Ascending aorta (tissue), 2 donors: ENCODE measurements at regions not wholly inside any gene's neighbourhood (a gene's known extent, or its start where the extent isn't known, plus 50 kb on each side); places are given as distances from the start of the nearest gene placed in this dataset.

Experiments used
- DNase-seq, 2 donors: peaks; one replicate each; pipeline ENCODE4 v3.0.0-alpha.2; 2019; ENCODE audit warnings: low spot score in 2 of 2
- H3K27ac ChIP-seq, 2 donors: fragments of 200-600 bp; sonication (generic); one replicate each; pipeline ENCODE4 v1.5.1; 2016 to 2017; ENCODE audit warnings: mild to moderate bottlenecking in 1 of 2
- H3K27me3 ChIP-seq: fragments of 200-600 bp; sonication (generic); one replicate; pipeline ENCODE4 v1.5.1; 2017
- H3K36me3 ChIP-seq, 2 donors: fragments of 200-600 bp; sonication (generic); one replicate each; pipeline ENCODE4 v1.5.1; 2016
- H3K4me1 ChIP-seq, 2 donors: fragments of 200-600 bp; sonication (generic); one replicate each; pipeline ENCODE4 v1.5.1; 2016 to 2017; ENCODE audit warnings: mild to moderate bottlenecking in 1 of 2
- H3K4me3 ChIP-seq, 2 donors: fragments of 200-600 bp; sonication (generic); one replicate each; pipeline ENCODE4 v1.5.1; 2016 to 2017; ENCODE audit warnings: mild to moderate bottlenecking in 1 of 2
- H3K9me3 ChIP-seq, 2 donors: fragments of 200-600 bp; sonication (generic); one replicate each; pipeline ENCODE4 v1.5.1; 2016
- CTCF ChIP-seq, 3 experiments: fragments of 200-600 bp in 2 of 3; fragments of 450-650 bp in 1 of 3; sonication (generic) in 2 of 3; IDR thresholded peaks; one replicate each; pipeline ENCODE4 v1.5.1; 2016 to 2019; ENCODE audit warnings: antibody characterized with exemption in 3 of 3, mild to moderate bottlenecking in 1 of 3, moderate library complexity in 1 of 3
- intact Hi-C: fragments of 100-400 bp; cut with DNase I; formaldehyde crosslinking; loops from one replicate; pipeline ENCODE4 v1.15.1; 2023

- H3K9me3 ChIP-seq: no peaks in the 10 kb centered on the region
- DNase-seq: no peak
- no peaks in the 10 kb centered on the region for H3K36me3 ChIP-seq
- TF ChIP-seq CTCF (IDR thresholded peaks at IDR 0.05): no peak
- H3K4me3 ChIP-seq: no peak overlapping the region
- no peaks in the 10 kb centered on the region for H3K27me3 ChIP-seq
- intact Hi-C loops: no loop called here
- H3K4me1 ChIP-seq: no peaks in the 10 kb centered on the region
- no peak overlapping the region for H3K27ac ChIP-seq
These were observed 417.8 kb upstream of the CCDC179 start for GRCh38 chr11:23278121-23278520.

DNA sequence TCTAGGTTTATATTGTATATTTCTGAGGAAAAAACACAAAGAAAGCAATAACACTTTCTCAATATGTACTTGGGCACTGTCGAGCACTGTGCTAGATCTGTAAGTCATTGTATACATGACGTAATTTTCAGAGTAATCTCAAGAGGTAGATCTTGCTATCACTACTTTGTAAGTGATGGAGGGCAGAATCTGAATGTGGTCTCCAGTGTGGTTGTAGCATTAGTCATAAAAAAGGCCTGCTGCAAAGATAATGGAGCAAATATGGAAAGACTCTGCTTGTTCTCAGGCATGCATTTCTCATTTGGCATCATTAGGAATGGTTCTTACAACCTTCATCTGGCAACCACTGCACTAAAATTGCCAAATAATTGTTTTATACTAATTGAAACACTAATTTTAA is 419.8 kb upstream of the CCDC179 start:
- Histone ChIP-seq H3K4me3 (no peak overlapping the region), H3K36me3 (no peaks in the 10 kb centered on the region)
- intact Hi-C loops: no loop called here

GRCh38 chr11:23283666-23284065 is 423.4 kb upstream of the CCDC179 start:
- no peak for TF ChIP-seq CTCF (IDR thresholded peaks at IDR 0.05)
- Histone ChIP-seq H3K9me3 (no peaks in the 10 kb centered on the region), H3K4me3 (no peak overlapping the region), H3K36me3 (no peaks in the 10 kb centered on the region), H3K4me1 (no peaks in the 10 kb centered on the region), H3K27ac (no peak overlapping the region), H3K27me3 (no peaks in the 10 kb centered on the region)
- intact Hi-C loops: no loop called here
- no peak for DNase-seq

More for the DNA sequence above, 419.8 kb upstream of the CCDC179 start:
- H3K27me3 ChIP-seq: no peaks in the 10 kb centered on the region
- no peak for TF ChIP-seq CTCF (IDR thresholded peaks at IDR 0.05)
- no peak overlapping the region for H3K27ac ChIP-seq
- DNase-seq: no peak
- H3K9me3 ChIP-seq: no peaks in the 10 kb centered on the region
- no peaks in the 10 kb centered on the region for H3K4me1 ChIP-seq

GRCh38 chr11:23284631-23285030 is 424.4 kb upstream of the CCDC179 start:
- Histone ChIP-seq H3K4me3 (no peak overlapping the region), H3K4me1 (no peaks in the 10 kb centered on the region), H3K36me3 (no peaks in the 10 kb centered on the region), H3K27ac (no peak overlapping the region), H3K9me3 (no peaks in the 10 kb centered on the region), H3K27me3 (no peaks in the 10 kb centered on the region)
- intact Hi-C loops: no loop called here
- no peak for TF ChIP-seq CTCF (IDR thresholded peaks at IDR 0.05)
- DNase-seq: no peak

DNA sequence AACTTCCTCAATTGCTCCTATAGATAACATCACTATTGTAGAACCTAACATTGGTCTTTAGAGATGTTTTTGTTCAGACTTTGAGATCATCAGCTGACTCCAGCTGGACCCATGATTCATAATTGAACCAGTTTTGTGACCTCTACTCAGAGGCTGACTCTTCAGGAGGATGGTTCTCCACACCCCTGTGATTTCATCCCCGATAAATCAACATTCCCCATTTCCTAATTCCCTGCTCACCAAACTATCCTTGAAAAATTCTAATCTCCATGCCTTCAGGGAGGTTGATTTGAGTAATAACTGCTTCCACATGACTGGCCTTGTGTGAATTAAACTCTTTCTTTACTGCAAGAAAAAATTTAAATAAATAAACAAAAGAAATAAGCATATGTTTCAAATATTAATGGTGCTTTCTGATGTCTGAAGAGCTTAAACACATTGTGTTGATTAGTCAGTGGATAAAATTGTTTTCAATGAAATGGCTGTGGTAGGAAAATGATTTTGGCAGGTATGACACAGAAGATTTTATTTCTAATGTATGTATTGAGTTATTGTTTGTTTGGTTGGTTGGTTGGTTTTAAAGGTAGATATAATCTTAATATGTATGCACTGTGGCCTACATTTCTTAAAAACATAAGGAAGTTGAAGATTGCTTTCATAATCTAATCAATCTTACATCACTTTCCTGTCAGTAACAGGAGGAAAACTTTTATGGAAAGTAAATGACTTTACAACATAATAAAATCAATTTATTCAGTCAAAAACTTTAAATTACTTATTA is 427.9 kb upstream of the CCDC179 start:
- intact Hi-C loops: no loop called here

More for the DNA sequence above, 427.9 kb upstream of the CCDC179 start:
- H3K27ac ChIP-seq: no peak overlapping the region
- no peaks in the 10 kb centered on the region for H3K4me1 ChIP-seq
- no peak for TF ChIP-seq CTCF (IDR thresholded peaks at IDR 0.05)
- H3K36me3 ChIP-seq: no peaks in the 10 kb centered on the region
- no peaks in the 10 kb centered on the region for H3K9me3 ChIP-seq
- H3K27me3 ChIP-seq: no peaks in the 10 kb centered on the region
- no peak for DNase-seq
- no peak overlapping the region for H3K4me3 ChIP-seq
